H1 (cell line): ENCODE measurements at regions not wholly inside any gene's neighbourhood (a gene's known extent, or its start where the extent isn't known, plus 50 kb on each side); places are given as distances from the start of the nearest gene placed in this dataset.

Experiments
- CTCF ChIA-PET: fragments of 300-600 bp; sonication (Branson Sonifier 250); formaldehyde crosslinking; loops from one replicate; lab custom pipeline; 2021; ENCODE audit not compliant: partially characterized antibody; lab: Charles Lee
- POLR2A ChIA-PET: fragments of 300-600 bp; sonication (Branson Sonifier 250); formaldehyde crosslinking; loops from one replicate; lab custom pipeline; 2021; ENCODE audit warnings: inconsistent platforms; ENCODE audit not compliant: partially characterized antibody; lab: Charles Lee
- DNase-seq, 2 experiments: peaks; one replicate each; pipeline versions ENCODE4 v3.0.0 to v3.0.0-alpha.2; 2010 to 2022; ENCODE audit warnings: low spot score in 2 of 2, low read depth in 1 of 2, mixed read lengths in 1 of 2
- FAIRE-seq: peaks from 2 replicates; lab custom pipeline; 2011; peaks lifted over from hg19 to GRCh38; lab: Jason Lieb, UNC
- H2AFZ ChIP-seq: 2 replicates; pipeline ENCODE4 v1.8.1; 2012; ENCODE audit warnings: low read length, inconsistent platforms
- H2AK5ac ChIP-seq: 2 replicates; pipeline ENCODE4 v1.6.1; 2013; ENCODE audit warnings: low read depth, low read length
- H2BK120ac ChIP-seq: replicated peaks from 2 replicates; pipeline ENCODE3; 2013; ENCODE audit warnings: low read depth, low read length, inconsistent platforms
- H2BK12ac ChIP-seq: 2 replicates; pipeline ENCODE4 v1.6.1; 2013; ENCODE audit warnings: low read depth, low read length
- H2BK15ac ChIP-seq: 2 replicates; pipeline ENCODE4 v1.6.1; 2013; ENCODE audit warnings: low read length
- H2BK20ac ChIP-seq: 2 replicates; pipeline ENCODE4 v1.6.1; 2013; ENCODE audit warnings: low read length
- H2BK5ac ChIP-seq: 2 replicates; pipeline ENCODE4 v1.6.1; 2013; ENCODE audit warnings: low read depth, low read length
- H3K14ac ChIP-seq: 2 replicates; pipeline ENCODE4 v1.6.1; 2013; ENCODE audit warnings: inconsistent platforms; ENCODE audit not compliant: insufficient read length
- H3K18ac ChIP-seq: 2 replicates; pipeline ENCODE4 v1.6.1; 2013; ENCODE audit warnings: low read length; ENCODE audit errors: extremely low read depth
- H3K23ac ChIP-seq: 2 replicates; pipeline ENCODE4 v1.6.1; 2013; ENCODE audit warnings: inconsistent platforms; ENCODE audit not compliant: insufficient read length
- H3K23me2 ChIP-seq: 2 replicates; pipeline ENCODE4 v1.6.1; 2013; ENCODE audit warnings: low read depth, low read length
- H3K27ac ChIP-seq: 2 replicates; pipeline ENCODE4 v1.6.1; 2011; ENCODE audit warnings: low read depth, low read length, inconsistent platforms
- H3K27me3 ChIP-seq, 4 experiments: replicated peaks in 1 of 4; 1 replicate in 1 of 4; 2 replicates in 3 of 4; pipeline versions ENCODE4 v1.6.1 to v1.8.1; 2011 to 2013; ENCODE audit warnings: low read length in 3 of 4, mild to moderate bottlenecking in 3 of 4, inconsistent platforms in 2 of 4, mixed read lengths in 2 of 4, moderate library complexity in 1 of 4; ENCODE audit not compliant: control insufficient read depth in 3 of 4, insufficient read depth in 3 of 4; ENCODE audit errors: extremely low read depth in 1 of 4
- H3K36me3 ChIP-seq, 4 experiments: 2 replicates each; pipeline versions ENCODE4 v1.6.1 to v1.8.1; 2011 to 2013; ENCODE audit warnings: mild to moderate bottlenecking in 4 of 4, low read length in 3 of 4, moderate library complexity in 2 of 4, control low read depth in 1 of 4, inconsistent platforms in 1 of 4; ENCODE audit not compliant: insufficient read depth in 4 of 4, control insufficient read depth in 2 of 4
- H3K4ac ChIP-seq: replicated peaks from 2 replicates; pipeline ENCODE3; 2013; ENCODE audit warnings: low read length, low read depth, mixed read lengths, inconsistent platforms; ENCODE audit not compliant: insufficient read length
- H3K4me1 ChIP-seq, 4 experiments: replicated peaks in 1 of 4; 1 replicate in 1 of 4; 2 replicates in 3 of 4; pipeline versions ENCODE4 v1.6.1 to v1.8.1; 2011 to 2013; ENCODE audit warnings: low read length in 3 of 4, inconsistent platforms in 2 of 4, mixed read lengths in 1 of 4; ENCODE audit not compliant: insufficient read depth in 4 of 4, control insufficient read depth in 3 of 4
- H3K4me2 ChIP-seq, 2 experiments: 2 replicates each; pipeline versions ENCODE4 v1.6.1 to v1.8.1; 2011 to 2013; ENCODE audit warnings: low read depth in 2 of 2, low read length in 2 of 2, control low read depth in 1 of 2, inconsistent platforms in 1 of 2, mild to moderate bottlenecking in 1 of 2; ENCODE audit not compliant: insufficient read depth in 1 of 2
- H3K4me3 ChIP-seq, 4 experiments: fragments of 200-600, 300-600 bp in 1 of 4; sonication (generic), shearing (Covaris generic), sonication (Bioruptor Twin) in 1 of 4; 2 replicates each; pipeline versions ENCODE4 v1.5.1 to v1.8.1; 2011 to 2016; ENCODE audit warnings: low read length in 4 of 4, low read depth in 3 of 4, control low read depth in 2 of 4, inconsistent platforms in 2 of 4, mild to moderate bottlenecking in 2 of 4, mixed read lengths in 1 of 4, moderate library complexity in 1 of 4; ENCODE audit not compliant: insufficient read depth in 2 of 4; ENCODE audit errors: extremely low read depth in 1 of 4
- H3K56ac ChIP-seq: replicated peaks from 2 replicates; pipeline ENCODE3; 2013; ENCODE audit warnings: low read depth, mild to moderate bottlenecking, mixed read lengths, low read length, inconsistent platforms; ENCODE audit not compliant: insufficient read length
- H3K79me1 ChIP-seq: 2 replicates; pipeline ENCODE4 v1.6.1; 2013; ENCODE audit warnings: low read depth, low read length, control low read depth
- H3K79me2 ChIP-seq, 2 experiments: 2 replicates each; pipeline versions ENCODE4 v1.6.1 to v1.8.1; 2012 to 2013; ENCODE audit warnings: low read length in 2 of 2, mild to moderate bottlenecking in 2 of 2, inconsistent platforms in 1 of 2; ENCODE audit not compliant: insufficient read depth in 2 of 2, control insufficient read depth in 1 of 2
- H3K9ac ChIP-seq, 4 experiments: replicated peaks in 1 of 4; 1 replicate in 1 of 4; 2 replicates in 3 of 4; pipeline versions ENCODE4 v1.6.1 to v1.8.1; 2011 to 2013; ENCODE audit warnings: low read depth in 3 of 4, low read length in 3 of 4, control low read depth in 2 of 4, mild to moderate bottlenecking in 2 of 4, moderate library complexity in 2 of 4, inconsistent platforms in 1 of 4; ENCODE audit errors: extremely low read depth in 1 of 4
- H3K9me3 ChIP-seq, 2 experiments: 2 replicates each; pipeline versions ENCODE4 v1.6.1 to v1.8.1; 2012 to 2013; ENCODE audit warnings: mild to moderate bottlenecking in 2 of 2, moderate library complexity in 2 of 2, control low read depth in 1 of 2, inconsistent platforms in 1 of 2, low read depth in 1 of 2, low read length in 1 of 2, mixed read lengths in 1 of 2; ENCODE audit not compliant: insufficient read depth in 2 of 2
- H4K20me1 ChIP-seq, 2 experiments: replicated peaks in 1 of 2; 2 replicates each; pipeline versions ENCODE3 to v1.8.1; 2011 to 2013; ENCODE audit warnings: inconsistent platforms in 2 of 2, low read length in 2 of 2, mild to moderate bottlenecking in 1 of 2; ENCODE audit not compliant: insufficient read depth in 2 of 2, control insufficient read depth in 1 of 2
- H4K5ac ChIP-seq: 2 replicates; pipeline ENCODE4 v1.6.1; 2013; ENCODE audit warnings: low read length, low read depth, mixed read lengths, inconsistent platforms; ENCODE audit not compliant: insufficient read length
- H4K8ac ChIP-seq: 2 replicates; pipeline ENCODE4 v1.8.0; 2013; ENCODE audit warnings: mild to moderate bottlenecking, moderate library complexity, low read length, inconsistent platforms; ENCODE audit not compliant: insufficient read depth; ENCODE audit errors: extremely low read depth
- H4K91ac ChIP-seq: replicated peaks from 2 replicates; pipeline ENCODE3; 2013; ENCODE audit warnings: low read length, mixed read lengths, inconsistent platforms; ENCODE audit not compliant: insufficient read length
- FOSL1 ChIP-seq: IDR thresholded peaks from 2 replicates; pipeline ENCODE4 v1.6.1; 2011; ENCODE audit warnings: mild to moderate bottlenecking, low read depth, low read length, moderate library complexity; ENCODE audit not compliant: insufficient read depth
- RAD21 ChIP-seq, 2 experiments: IDR thresholded peaks in 1 of 2; conservative IDR thresholded peaks in 1 of 2; 2 replicates each; pipeline ENCODE4 v1.6.1; 2011; ENCODE audit warnings: low read depth in 2 of 2, low read length in 2 of 2, improper control_type of control experiment in 1 of 2, inconsistent platforms in 1 of 2, mild to moderate bottlenecking in 1 of 2, moderate library complexity in 1 of 2
- WGBS, 2 experiments: shearing (Covaris generic) in 1 of 2; methylation state at CpG; one replicate each; pipeline versions ENCODE4 v1.1.6 to v1.1.7; 2013 to 2015; ENCODE audit warnings: low lambda C conversion rate in 2 of 2, mixed read lengths in 2 of 2, inconsistent platforms in 1 of 2, low coverage in 1 of 2, missing lambda C conversion rate in 1 of 2; ENCODE audit not compliant: insufficient replicate concordance in 2 of 2, insufficient coverage in 1 of 2, insufficient read length in 1 of 2; ENCODE audit errors: extremely low coverage in 1 of 2, missing lambda C conversion rate in 1 of 2; 5-methylcytosine and 5-hydroxymethylcytosine counted together

DNA sequence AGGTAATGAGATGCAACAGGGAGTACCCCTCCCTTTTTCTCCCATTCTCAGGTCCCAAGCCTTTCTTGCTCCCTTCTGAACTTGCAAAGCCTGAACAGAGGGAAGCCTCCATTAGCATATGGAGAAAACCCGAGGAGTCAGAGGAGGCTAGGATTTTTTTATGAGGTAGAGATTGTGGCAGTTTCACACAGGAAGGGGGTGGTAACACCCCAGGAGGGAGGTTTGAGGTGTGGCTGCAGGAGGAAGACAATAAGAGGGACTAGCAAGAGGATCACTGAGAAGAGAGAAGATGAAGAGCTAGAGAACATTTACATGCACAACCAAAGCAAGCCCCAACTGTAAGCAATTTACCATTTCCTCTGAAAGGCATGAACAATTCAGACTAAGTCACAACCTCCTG lies 322.7 kb downstream of the SV2B start:
- Histone ChIP-seq H4K20me1 (no peaks in the 10 kb centered on the region), H3K9ac (no peak overlapping the region), H3K18ac (no peak overlapping the region), H2BK120ac (no peak overlapping the region), H3K9me3 (no peaks in the 10 kb centered on the region), H3K4ac (no peak overlapping the region), H3K23me2 (no peaks in the 10 kb centered on the region), H3K4me2 (no peak overlapping the region), H3K79me1 (no peaks in the 10 kb centered on the region), H3K23ac (no peak overlapping the region), H2AFZ (no peak overlapping the region), H2BK5ac (no peak overlapping the region; the same call in 1 of the 2 replicates), H3K36me3 (no peaks in the 10 kb centered on the region), H3K79me2 (no peaks in the 10 kb centered on the region), H2AK5ac (no peak overlapping the region), H3K27ac (no peak overlapping the region), H3K56ac (no peak overlapping the region)
- 0% methylated on average over 1 of the region's 1 CpG; no CpG with 5 or more reads in 1 of the 2 experiments for WGBS, 2 experiments
- DNase-seq = no peak
- CTCF ChIA-PET = interaction anchor here (0.6 kb wide), 1 partner anchor 182 kb away, joined by 3 read pairs; no protein-coding TSS in a partner anchor
- POLR2A ChIA-PET = no interaction called here
- TF ChIP-seq FOSL1 (no peak), RAD21 (IDR thresholded peaks at IDR 0.05 in 1 of 2, conservative IDR thresholded peaks at IDR 0.05 in 1 of 2; ENCODE audit: low read depth in 2 of 2, low read length in 2 of 2) (0 out of 4 replicates have a peak, but pooled peaks of 1 of the 2 experiments have one; percentile 2)
- TF ChIP-seq, all 59 proteins: peak for 1
- Histone ChIP-seq H3K14ac (no peak overlapping the region), H4K91ac (no peak overlapping the region), H4K8ac (no peak overlapping the region), H3K4me3 (no peak overlapping the region), H3K27me3 (no peaks in the 10 kb centered on the region), H3K4me1 (peaks cover 0 to 16% (median 8%) of the 10 kb centered on the region in 4 experiments), H2BK20ac (no peak overlapping the region), H4K5ac (no peak overlapping the region), H2BK12ac (no peak overlapping the region), H2BK15ac (no peak overlapping the region)
- FAIRE-seq = peak; percentile 50
